ACHN (cell line): ENCODE measurements at regions not wholly inside any gene's neighbourhood (a gene's known extent, or its start where the extent isn't known, plus 50 kb on each side); places are given as distances from the start of the nearest gene placed in this dataset.

Experiments used
- DNase-seq: peaks from one replicate; pipeline ENCODE4 v3.0.0-alpha.2; 2015
- in situ Hi-C: cut with HindIII; loops from 2 replicates; pipeline ENCODE4 v1.10.0; 2017; ENCODE audit warnings: low sequenced_read_pairs, low pct_ligation_motif_present, low pct_unique_long_range_greater_than_20kb

DNA sequence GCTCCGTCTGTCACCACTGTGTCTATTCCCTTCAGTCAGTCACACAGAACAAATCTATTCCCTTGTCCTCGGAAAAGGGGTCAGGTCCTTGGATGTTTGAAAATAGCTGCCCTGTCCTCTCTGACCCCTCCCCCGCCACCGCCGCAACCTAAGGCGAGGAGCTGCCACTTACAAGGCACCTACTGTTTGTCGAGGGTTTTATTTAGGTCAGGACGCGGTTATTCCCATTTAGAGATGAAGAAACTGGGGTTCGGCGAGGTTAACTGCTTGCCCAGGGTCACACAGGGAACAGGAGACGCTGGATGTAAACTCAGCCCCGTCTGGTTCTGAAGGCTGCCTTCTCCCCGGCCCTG is 1468.1 kb downstream of the BRD1 start:
- in situ Hi-C loops: no loop called here
- no peak for DNase-seq

DNA sequence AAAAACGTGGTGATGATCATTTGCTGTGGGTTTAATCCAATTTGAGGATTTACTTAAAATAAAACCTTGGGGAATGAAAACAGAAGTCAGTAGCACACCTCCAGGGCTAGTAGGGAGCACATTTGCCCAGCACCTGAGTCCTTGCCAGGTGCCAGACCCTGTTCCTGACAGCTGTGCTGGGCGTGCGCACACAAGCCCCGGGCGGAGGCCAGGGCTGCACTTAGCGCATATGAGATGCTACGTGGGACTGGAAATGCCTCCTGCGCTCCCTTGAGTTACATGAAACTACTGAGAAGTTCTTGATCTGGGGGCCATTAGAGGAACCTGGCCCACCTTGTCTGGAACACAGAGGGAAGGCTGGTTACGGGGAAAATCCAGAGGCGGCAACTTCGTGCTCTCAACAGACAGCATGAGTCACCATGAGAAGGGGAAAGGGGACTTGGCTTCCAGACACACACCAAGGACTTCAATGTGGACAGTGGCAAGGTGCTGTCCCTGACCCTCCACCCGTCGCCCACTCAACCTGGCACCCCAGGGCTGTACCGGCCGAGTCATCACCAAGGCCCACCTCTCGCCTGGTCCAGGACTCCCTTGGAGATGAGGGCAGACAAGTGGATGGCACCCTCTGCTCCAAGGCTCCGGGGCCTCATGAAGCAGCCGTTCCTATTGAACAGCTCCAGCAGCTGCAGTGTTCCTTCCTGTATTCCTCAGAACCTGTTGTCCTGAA is 1468.6 kb downstream of the BRD1 start:
- no peak for DNase-seq
- in situ Hi-C loops: no loop called here

DNA sequence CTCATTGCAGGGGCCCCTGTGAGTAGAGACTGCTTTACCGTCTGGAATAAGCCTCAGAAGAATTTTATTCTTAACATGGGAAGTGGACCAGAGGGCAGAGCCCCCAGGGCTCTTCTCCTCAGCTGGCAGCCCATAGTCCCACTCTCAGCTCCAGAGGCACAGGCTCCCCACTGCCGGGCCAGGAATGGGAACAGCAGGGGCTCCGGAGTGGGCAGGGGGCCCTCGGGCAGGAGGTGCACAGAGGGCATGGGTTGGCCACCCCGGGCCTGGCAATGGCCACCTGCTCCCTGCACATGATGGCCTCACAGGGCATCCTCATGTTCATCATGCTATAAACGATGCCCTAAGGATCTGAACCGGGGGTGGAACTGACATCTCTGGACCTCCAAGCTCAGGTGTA is 1469.7 kb downstream of the BRD1 start:
- DNase-seq: no peak
- in situ Hi-C loops: no loop called here

DNA sequence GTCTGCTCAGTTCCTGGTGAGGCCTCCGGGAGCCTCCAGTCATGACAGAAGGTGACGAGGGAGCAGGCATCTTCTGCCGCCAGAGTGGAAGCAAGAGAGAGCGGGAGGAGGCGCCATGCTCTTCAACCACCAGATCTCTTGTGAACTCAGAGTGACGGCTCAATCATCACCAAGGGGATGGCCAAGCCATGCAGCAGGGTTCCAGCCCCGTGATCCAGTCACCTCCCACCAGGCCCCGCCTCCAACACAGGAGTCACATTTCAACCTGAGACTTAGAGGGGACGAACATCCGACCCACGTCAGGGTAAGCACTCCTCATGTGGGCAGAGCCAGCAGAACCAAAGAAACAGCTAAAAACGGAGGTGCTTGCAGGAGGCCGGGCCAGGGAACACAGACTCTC is 1470.5 kb downstream of the BRD1 start:
- in situ Hi-C loops: no loop called here
- DNase-seq: no peak

DNA sequence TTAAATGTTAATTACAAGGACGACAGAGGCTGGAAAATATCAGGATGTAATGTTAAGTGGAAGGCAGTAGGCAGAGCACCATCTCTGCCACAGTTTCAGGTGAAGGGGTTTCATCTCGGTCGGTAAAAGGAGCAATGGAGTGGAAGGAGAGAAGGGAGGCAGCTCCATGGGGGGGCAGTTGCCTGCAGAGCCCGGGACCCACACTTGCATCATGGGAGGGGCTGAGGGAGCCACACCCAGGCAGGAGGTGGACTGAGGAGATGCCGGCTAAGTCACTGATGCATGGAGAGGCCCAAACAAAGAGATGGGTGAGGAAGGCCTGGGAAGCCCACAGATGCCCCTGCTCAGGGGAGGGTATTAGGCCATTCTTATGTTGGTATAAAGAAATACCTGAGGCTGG is 1470.9 kb downstream of the BRD1 start:
- no peak for DNase-seq
- in situ Hi-C loops: no loop called here

DNA sequence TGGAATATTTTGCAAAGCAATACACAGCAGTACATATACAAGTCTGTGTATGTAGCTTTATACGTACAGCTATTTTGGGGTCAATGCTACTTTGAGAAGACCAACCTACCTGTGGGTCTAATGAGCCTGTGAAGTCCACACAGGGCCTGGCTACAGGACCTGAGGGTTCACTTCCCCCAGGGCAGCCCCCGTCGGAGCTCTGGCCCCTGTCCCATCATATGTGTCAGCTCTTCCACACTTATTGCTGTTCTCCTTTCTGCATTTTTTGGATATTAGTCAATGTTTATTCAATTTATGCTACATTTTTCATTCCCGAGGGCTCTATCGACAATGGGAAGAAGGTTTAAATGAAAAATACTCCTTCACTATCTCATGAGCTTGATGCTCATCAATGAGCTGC is 1473.6 kb downstream of the BRD1 start:
- in situ Hi-C loops: no loop called here
- DNase-seq: no peak

DNA sequence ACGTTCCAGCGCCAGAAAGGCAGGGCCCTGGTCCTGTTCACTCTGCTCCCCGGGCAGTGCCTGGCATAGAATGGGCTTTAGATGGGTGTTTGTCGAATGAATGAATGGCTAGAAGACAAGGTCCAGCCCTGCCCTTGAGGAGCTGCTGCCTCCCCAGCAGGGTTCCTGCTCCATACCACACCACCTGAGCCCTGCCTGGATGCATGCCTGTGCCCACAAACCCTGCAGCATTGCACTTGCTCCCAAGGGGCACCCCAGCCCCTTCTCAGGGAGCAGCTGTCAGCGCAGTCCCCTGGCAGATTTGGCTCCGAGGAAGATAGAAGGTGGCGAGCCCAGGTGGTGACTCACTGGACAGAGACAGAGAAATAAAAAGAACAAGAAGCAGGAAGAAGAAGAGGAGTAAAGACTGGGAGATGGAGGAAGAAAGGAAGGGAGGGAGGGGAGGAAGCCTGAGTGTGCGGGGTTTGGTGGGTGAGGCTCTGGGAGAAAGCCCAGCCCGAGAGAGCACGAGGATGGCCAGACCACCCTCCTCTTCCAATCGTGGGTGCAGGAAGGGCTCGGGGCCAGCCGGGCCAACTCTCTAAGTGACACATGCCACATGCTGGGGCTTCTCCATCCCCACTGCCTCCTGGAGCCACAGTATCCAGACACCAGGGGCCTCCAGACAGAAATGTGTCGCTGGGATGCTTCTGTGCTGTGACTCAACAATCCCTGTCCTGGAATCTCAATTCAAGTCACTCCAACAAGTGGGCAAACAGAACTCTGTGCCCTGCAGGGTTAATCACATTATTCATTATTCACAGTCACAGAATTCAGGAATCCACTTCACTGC is 1474.3 kb downstream of the BRD1 start:
- in situ Hi-C loops: no loop called here
- no peak for DNase-seq

DNA sequence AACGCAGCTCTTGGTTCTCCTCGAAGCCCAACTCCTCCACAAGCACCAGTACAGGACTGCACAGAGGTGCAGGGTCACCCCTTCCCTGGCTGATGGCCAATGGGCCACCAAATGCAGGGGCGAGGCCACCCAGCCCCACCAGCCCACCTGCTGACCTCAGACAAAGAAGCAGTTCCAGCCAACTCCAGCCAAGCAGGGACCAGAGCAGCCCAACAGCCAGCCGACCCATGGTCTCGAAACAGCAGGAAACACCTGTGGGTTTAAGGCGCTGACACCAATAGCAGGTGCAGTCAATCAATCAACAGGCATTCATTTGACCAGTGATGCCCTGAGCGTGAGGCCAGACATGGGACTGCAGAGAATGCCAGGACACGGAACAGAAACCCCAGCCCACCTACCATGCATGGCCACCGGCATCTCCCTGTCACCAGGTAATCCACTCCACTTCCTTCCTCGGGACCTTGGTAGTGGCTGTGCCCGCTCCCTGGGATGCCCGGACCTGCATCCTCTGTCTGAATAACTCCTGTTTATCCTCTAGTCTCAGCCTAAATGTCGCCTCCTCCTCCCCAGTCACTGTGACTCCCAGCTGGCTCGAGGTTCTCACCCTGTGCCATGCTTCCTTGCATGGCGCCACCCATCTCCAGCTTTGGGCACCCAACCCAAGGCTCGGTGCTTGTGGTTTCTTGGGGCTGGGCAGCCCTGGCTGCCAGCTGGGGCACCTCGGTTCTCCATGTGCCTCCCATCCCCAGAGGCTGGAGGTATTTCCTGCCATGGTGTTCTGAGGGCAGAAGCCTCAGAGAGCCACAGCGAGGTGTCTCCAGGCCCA is 1475.4 kb downstream of the BRD1 start:
- in situ Hi-C loops: no loop called here

DNA sequence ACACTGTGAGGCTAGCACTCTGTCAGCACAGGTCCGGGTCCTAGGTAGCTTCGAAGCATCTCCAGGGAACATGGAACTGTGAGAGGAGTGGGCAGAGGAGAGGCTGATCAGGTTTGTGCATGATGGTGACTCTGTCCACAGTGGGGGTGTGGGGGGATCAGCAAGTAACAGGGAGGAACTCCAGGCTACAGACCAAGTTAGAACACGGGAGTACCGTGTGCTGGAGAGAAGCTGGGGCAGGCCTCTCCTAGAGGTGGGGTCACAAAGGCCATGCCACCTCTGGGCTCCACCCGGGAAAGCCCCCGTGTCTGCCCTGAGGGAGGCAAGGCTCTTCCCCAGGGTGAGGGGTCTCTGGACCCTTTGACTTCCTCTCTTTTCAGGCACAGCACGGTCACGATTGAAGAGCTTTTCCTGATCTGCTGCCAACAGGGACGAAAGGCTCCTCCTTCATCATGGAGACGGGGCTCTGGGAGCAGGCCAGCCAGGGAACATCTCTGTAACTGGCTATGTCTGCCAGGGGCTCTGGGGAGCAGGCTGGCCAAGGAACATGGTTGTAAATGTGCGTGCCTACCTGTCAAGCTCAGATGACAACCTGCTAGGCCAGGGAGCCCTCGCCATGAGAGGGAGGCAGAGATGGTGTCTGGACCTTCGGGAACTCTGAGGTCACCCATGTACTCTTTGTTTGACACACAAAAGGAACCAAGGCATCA is 1476.1 kb downstream of the BRD1 start:
- in situ Hi-C loops: no loop called here
- no peak for DNase-seq

More for the DNA sequence above, 1475.4 kb downstream of the BRD1 start:
- DNase-seq: no peak

DNA sequence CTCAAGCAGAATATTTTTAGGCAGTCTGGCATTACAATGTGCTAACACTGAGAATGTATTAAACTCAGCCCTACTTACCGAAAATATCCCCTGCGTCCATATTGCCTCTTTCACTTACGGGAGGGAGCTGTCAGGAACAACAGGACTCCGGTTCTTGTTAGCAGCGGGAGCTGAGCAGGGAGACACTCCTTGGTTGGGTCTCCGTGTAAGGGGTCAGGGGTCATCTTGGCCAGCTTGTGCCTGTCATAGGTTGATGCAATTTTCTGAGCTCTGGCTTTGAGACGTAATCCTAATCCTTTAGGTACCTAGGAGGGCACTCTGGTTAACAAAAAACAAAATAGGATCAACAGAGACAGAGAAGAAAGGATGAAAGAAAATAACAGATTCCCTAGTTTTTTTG is 1477.2 kb downstream of the BRD1 start:
- no peak for DNase-seq
- in situ Hi-C loops: no loop called here

DNA sequence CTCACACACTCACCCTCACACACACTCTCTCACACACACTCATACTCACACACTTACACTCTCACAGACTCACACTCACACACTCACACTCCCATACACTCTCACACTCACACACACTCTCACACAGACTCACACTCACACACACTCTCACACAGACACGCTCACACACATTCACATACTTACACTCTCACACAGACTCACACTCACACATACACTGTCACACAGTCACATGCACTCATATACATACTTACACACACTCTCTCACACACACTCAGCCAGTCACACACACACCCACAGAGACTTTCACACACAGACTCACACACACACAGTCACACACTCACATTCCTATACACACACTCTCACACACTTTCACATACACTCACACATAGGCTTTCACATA is 1478.8 kb downstream of the BRD1 start:
- in situ Hi-C loops: no loop called here
- DNase-seq: no peak

DNA sequence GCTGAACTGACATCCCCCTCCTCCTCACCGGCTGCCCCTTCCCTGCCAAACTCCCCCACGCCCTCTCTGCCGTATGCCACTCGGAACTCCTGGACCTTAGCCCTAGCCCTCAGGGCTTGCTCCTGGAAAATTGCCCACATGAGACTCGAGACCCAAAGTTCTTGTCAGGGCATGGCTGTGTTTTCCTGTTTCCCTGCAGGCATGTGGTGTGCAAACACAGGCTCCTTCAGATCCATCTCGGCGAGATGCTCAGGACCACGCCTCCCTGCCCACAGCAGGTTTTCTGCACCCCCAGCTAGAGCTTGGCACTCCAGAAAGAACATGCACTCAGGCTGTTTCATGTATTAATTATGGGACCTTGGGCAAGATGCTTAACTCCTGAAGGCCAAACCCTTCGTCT is 1480.4 kb downstream of the BRD1 start:
- in situ Hi-C loops: no loop called here

DNA sequence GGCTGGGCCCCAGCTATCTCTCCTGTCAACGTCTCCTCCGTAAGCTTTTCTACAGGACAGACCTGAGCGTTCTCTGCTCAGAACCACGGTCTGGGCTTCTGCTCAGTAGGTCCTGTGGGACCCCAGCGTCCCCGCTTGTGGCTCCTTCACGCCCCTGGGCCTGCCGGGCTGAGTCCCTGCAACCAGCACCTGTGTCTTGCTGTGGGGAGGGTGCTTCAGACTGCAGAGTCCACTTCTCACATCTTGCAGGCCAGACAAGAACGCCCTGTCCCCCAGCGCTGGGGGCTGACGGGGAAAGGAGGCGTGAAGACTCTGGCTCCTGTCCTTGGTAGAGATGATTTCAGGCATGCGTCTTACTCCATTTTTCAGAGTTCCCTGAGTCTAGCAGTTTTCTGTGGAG is 1480.8 kb downstream of the BRD1 start:
- DNase-seq: no peak
- in situ Hi-C loops: no loop called here

More for the DNA sequence above, 1480.4 kb downstream of the BRD1 start:
- no peak for DNase-seq

DNA sequence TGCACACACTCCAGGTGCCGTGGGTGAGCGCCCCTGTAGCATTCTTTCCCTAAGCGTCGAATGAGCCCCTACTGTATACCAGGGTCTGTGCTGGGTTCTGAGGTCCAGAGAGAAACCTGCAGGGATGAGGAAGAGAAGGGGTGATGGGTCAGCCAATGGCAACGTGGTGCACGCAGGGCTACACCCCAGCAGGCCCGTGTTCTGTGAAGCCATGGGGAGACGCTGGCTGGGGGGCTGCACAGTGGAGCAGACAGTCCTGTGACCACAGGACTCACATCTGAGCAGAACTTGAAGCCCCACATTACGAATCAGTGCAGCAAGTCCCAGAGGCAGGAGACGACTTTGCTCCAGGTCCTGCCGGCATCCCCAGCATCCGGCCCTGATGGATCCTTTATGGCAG is 1481.4 kb downstream of the BRD1 start:
- no peak for DNase-seq
- in situ Hi-C loops: no loop called here

DNA sequence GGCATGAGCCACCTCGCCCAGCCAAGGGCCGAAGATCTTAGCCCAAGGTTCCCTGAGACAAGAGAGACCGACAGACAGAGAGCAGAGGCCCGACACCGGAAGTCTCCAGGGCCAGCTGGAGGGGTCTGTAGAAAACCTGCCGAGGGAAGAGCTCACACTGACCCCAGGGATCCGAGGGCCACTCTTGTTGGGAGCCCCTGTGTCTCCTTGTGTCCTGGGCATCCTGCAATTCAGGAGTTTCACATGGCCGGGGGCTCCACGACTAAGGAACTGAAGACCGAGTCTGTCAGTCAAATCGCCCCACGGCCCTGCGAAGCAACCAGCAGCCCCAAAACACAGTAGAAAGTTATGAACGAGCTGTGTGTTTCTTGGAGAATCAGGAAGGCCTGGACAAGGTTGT is 1482.0 kb downstream of the BRD1 start:
- no peak for DNase-seq
- in situ Hi-C loops: no loop called here

DNA sequence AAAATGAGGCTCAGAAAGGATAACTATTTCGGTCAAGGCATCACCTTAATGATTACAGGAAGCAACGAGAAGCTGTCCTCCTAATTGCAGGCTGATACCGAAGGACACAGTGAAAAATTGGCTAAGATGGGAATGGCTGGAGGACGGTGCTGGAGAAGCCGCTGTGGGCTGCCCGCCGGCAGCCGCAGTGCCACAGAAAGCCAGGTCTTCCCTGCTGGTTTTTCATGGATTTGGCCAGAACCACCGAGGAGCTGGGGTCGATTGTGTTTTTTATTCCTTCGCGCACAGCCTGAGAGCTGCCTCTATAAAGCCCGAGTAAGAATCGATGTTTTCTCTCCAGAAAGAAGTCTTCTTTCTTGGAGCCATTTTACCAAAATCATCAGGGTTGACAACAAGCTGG is 1484.2 kb downstream of the BRD1 start:
- DNase-seq: no peak
- in situ Hi-C loops: no loop called here

DNA sequence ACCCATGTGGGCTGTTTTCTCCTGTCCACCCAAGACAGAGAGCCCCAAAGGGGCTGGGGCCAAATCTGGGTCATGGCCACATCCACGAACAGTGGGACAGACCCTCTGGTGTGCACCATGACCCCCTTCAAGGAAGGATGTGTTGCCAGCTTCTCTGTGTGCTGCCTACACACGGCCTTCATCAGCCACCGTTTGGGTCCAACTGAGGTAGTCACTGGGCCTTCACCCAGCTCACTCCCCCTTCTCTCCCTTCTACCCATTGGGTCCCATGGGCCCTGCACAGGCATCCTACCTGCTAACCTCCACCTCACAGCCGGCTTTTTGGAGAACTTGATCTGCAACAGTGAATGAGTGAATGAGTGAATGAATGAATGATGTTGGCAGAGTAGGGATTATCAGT is 1484.9 kb downstream of the BRD1 start:
- in situ Hi-C loops: no loop called here

DNA sequence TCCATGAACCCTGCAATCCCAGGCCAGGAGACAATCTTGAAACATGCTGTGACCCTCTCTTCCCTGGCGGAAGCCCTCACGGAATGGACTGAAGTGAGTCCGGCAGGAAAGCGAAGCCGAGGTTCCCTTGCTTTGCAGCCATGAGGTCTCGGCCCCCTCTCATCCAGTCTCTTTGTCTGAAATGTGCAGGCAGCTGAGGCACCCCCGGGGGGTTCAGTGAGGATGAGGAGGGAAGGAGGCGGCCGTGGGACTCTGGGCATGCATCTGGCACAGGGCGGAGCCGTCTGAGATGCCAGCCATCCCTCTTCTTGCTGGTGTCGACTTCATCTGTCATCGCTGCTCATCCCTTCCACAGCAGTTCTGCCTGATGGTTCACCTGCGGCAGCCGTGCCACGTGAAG is 1485.7 kb downstream of the BRD1 start:
- DNase-seq: no peak
- in situ Hi-C loops: no loop called here

More for the DNA sequence above, 1484.9 kb downstream of the BRD1 start:
- no peak for DNase-seq
